ENCODE measurements at regions not wholly inside any gene's neighbourhood (a gene's known extent, or its start where the extent isn't known, plus 50 kb on each side); places are given as distances from the start of the nearest gene placed in this dataset.

- DNase-seq (ENCODE audit: low spot score) = no peak
- no peak for TF ChIP-seq CTCF (IDR thresholded peaks at IDR 0.05; ENCODE audit: extremely low read depth, missing control alignments)
These were observed 428.3 kb downstream of the TNS3 start for GRCh38 chr7:47153576-47153975.

GRCh38 chr7:47153058-47153457, 428.9 kb downstream of the TNS3 start:
- no peak for DNase-seq (ENCODE audit: low spot score)
- TF ChIP-seq CTCF (IDR thresholded peaks at IDR 0.05; ENCODE audit: extremely low read depth, missing control alignments) = no peak

- DNase-seq (ENCODE audit: low spot score) = no peak
- TF ChIP-seq CTCF (IDR thresholded peaks at IDR 0.05; ENCODE audit: extremely low read depth, missing control alignments) = no peak
These were observed 429.6 kb downstream of the TNS3 start for GRCh38 chr7:47152307-47152706.

- no peak for TF ChIP-seq CTCF (IDR thresholded peaks at IDR 0.05; ENCODE audit: extremely low read depth, missing control alignments)
- no peak for DNase-seq (ENCODE audit: low spot score)
These were observed 431.2 kb downstream of the TNS3 start for GRCh38 chr7:47150497-47151260.

- no peak for DNase-seq (ENCODE audit: low spot score)
- TF ChIP-seq CTCF (IDR thresholded peaks at IDR 0.05; ENCODE audit: extremely low read depth, missing control alignments) = no peak
These were observed 431.9 kb downstream of the TNS3 start for GRCh38 chr7:47149971-47150370.

- no peak for DNase-seq (ENCODE audit: low spot score)
- no peak for TF ChIP-seq CTCF (IDR thresholded peaks at IDR 0.05; ENCODE audit: extremely low read depth, missing control alignments)
These were observed 432.6 kb downstream of the TNS3 start for GRCh38 chr7:47149208-47149839.

GRCh38 chr7:47148536-47149207, 433.2 kb downstream of the TNS3 start:
- no peak for DNase-seq (ENCODE audit: low spot score)
- no peak for TF ChIP-seq CTCF (IDR thresholded peaks at IDR 0.05; ENCODE audit: extremely low read depth, missing control alignments)
